Neural progenitor cell (in vitro differentiated cells): ENCODE measurements at regions not wholly inside any gene's neighbourhood (a gene's known extent, or its start where the extent isn't known, plus 50 kb on each side); places are given as distances from the start of the nearest gene placed in this dataset.

Experiments
- CTCF ChIP-seq: fragments of 200-600 bp; sonication (generic); IDR thresholded peaks from 2 replicates; pipeline ENCODE4 v1.5.1; 2017; ENCODE audit warnings: antibody characterized with exemption, mild to moderate bottlenecking
- EZH2 ChIP-seq: fragments of 200-600 bp; sonication (generic); IDR thresholded peaks from 2 replicates; pipeline ENCODE4 v1.6.1; 2017; ENCODE audit warnings: antibody characterized with exemption, mild to moderate bottlenecking, moderate library complexity

- TF ChIP-seq CTCF, result no peak
- TF ChIP-seq EZH2, result no peak
These were observed 65.4 kb upstream of the ESRRG start for GRCh38 chr1:216788671-216789070.
